RCC 7860 (cell line): ENCODE measurements at regions not wholly inside any gene's neighbourhood (a gene's known extent, or its start where the extent isn't known, plus 50 kb on each side); places are given as distances from the start of the nearest gene placed in this dataset.

Experiments used
- DNase-seq: peaks from one replicate; pipeline ENCODE4 v3.0.0-alpha.2; 2015; ENCODE audit warnings: low spot score
- FAIRE-seq: peaks from 2 replicates; lab custom pipeline; 2012; peaks lifted over from hg19 to GRCh38; lab: Jason Lieb, UNC

- DNase-seq (no peak), FAIRE-seq (no peak)
These were observed 194.6 kb upstream of the SYT4 start for GRCh38 chr18:43471873-43472272.

DNA sequence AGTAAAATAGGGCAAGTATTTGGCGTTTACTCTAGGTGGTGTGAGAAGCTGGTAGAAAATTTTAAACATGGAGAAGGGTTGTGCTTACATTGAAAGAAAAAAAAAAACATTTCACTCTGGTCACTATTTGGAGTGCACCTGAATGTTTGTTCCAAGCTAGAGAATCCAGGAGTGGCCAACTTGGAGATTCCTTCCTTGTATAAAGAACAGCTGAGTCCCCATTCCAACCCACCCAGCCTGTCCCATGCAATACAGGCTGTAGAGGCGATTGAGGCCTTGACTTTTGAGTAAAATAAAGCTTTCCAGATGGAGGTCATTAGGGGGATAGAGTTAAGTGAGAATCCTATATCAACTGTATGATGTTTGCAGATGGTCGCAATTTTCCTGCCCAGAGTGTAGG, 203.8 kb upstream of the SYT4 start:
- DNase-seq (no peak), FAIRE-seq (no peak)

DNA sequence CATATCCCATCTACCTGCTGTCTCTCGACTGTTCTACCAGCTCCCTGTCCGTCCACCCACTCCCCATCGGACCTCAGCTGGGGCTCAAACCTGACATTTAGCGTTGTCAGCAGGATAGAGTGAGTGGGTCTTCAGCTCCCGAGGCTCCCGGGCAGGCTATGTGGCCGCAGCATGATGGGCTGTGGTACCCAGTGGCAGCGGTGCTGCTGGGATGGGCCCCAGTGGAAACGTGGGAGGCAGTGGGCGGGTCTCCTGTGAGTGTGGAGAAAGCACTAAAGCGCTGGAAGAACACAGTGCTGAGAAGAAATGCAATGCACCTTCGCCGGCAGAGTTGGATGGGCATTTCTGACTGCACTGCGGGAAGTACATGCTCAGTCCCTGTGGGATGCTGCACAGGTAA, 204.8 kb upstream of the SYT4 start:
- no peak for DNase-seq
- no peak for FAIRE-seq

DNA sequence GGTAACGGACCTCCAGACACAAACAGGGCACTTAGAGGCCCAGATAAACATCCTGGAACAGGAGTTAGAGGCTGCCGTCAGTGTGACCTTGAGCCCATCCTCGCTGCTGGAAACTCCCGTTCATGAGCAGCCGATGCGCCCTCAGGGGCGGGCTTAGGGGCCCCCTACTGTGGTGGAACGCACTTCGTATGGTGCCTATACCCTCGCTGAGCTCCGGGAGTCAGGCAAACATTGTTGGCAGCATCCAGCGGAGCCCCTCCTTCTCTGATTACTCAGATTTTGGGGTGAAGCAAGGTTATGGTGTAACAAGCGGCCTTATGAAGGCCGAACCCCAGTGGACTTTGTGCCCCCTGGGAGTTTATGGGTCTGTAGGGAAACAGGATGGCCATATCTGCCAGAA, 205.3 kb upstream of the SYT4 start:
- no peak for DNase-seq
- FAIRE-seq, result no peak

DNA sequence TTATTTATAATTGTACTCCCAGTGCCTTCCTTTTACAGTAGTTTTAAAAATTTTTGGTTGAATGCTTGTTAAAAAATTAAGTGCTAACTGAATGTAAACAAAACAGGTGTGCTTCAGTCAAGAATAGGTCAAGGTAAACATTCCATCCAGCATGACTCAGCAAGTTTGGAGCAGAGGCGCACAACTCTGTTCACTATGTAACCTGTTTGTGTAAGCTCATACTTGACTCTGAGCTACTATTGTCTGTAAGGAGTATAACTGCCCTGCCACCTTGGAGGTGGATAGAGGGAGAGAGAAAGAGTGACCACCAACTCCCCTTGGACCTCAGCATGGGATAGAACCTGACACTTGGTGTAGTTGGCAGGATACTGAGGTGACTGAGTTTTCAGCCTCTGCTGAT, 207.4 kb upstream of the SYT4 start:
- FAIRE-seq (no peak), DNase-seq (no peak)

GRCh38 chr18:43485545-43485963, 208.3 kb upstream of the SYT4 start:
- no peak for FAIRE-seq
- DNase-seq, result no peak

GRCh38 chr18:43486462-43486861, 209.2 kb upstream of the SYT4 start:
- FAIRE-seq, result no peak
- DNase-seq, result no peak

- FAIRE-seq (no peak), DNase-seq (no peak)
These were observed 223.8 kb upstream of the SYT4 start for GRCh38 chr18:43501099-43501498.

DNA sequence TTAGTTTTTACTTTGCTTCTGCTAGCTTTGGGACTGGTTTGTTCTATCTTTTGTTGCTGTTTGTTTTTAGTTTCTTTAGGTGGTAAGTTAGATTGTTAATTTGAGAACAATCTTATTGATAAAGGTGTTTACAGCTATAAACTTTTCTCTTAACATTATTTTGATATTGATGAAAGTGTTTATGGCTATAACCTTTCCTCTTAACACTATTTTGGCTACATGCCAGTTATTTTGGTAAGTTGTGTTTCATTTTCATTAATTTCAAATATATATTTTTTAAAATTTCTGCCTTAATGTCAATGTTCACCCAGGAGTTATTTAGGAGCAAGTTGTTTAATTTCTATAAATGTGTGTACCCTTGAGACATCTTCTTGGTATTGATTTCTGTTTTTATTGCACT, 229.6 kb upstream of the SYT4 start:
- FAIRE-seq (no peak), DNase-seq (no peak)

- DNase-seq (no peak), FAIRE-seq (no peak)
These were observed 230.7 kb upstream of the SYT4 start for GRCh38 chr18:43507842-43508481.

- no peak for FAIRE-seq
- no peak for DNase-seq
These were observed 237.5 kb upstream of the SYT4 start for GRCh38 chr18:43514747-43515146.

GRCh38 chr18:43515481-43515880, 238.2 kb upstream of the SYT4 start:
- no peak for FAIRE-seq
- DNase-seq, result no peak

- DNase-seq (no peak), FAIRE-seq (no peak)
These were observed 247.0 kb upstream of the SYT4 start for GRCh38 chr18:43524260-43524659.

DNA sequence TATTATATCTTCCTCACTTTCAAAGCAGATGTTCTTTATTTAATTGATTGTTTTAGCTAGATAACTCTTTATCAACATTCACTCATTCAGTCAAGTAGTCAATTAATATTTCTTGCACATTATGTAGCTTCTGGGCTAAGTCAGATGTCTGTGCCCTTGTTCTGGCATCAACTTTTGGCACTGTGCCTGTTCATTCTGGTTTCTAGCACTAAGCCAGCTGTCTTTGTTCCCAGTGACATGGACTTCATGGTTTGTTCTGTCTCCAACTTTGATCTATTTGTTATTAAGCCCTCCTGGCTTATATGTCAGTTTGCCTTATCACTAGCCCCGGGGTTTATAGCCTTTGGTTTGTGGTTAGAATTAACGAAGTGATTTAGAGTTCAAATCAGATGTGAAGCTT, 247.9 kb upstream of the SYT4 start:
- FAIRE-seq (no peak), DNase-seq (no peak)

GRCh38 chr18:43526426-43527145, 249.3 kb upstream of the SYT4 start:
- DNase-seq, result no peak
- no peak for FAIRE-seq

- DNase-seq (no peak), FAIRE-seq (no peak)
These were observed 254.1 kb upstream of the SYT4 start for GRCh38 chr18:43531438-43531837.

GRCh38 chr18:43533371-43533770, 256.1 kb upstream of the SYT4 start:
- FAIRE-seq (no peak), DNase-seq (no peak)

DNA sequence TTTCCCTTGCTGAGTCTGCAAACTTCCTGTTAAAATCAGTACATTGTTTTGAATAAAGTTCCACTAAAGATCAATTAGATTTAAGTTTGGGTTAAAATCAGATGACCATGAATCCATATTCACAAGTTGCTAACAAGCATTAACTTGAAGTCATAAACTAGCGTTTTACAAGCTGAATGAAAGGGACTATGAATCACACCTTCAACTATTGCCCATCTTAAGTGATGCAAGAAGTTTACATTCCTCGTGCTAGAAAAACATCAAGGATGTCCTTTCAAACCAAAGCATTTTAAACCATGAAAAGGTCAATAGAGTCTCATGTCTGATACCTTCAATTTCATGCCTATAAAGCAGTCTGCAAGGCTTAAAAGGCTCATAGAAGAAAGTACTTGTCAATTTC, 257.2 kb upstream of the SYT4 start:
- no peak for DNase-seq

GRCh38 chr18:43539862-43540261, 262.6 kb upstream of the SYT4 start:
- no peak for FAIRE-seq

More for the DNA sequence above, 257.2 kb upstream of the SYT4 start:
- no peak for FAIRE-seq

GRCh38 chr18:43542016-43542415, 264.7 kb upstream of the SYT4 start:
- DNase-seq, result no peak
- FAIRE-seq, result no peak

More at GRCh38 chr18:43539862-43540261, 262.6 kb upstream of the SYT4 start:
- DNase-seq, result no peak

- FAIRE-seq (no peak), DNase-seq (no peak)
These were observed 265.9 kb upstream of the SYT4 start for GRCh38 chr18:43543236-43543635.

- no peak for FAIRE-seq
These were observed 270.2 kb upstream of the SYT4 start for GRCh38 chr18:43547456-43547855.

DNA sequence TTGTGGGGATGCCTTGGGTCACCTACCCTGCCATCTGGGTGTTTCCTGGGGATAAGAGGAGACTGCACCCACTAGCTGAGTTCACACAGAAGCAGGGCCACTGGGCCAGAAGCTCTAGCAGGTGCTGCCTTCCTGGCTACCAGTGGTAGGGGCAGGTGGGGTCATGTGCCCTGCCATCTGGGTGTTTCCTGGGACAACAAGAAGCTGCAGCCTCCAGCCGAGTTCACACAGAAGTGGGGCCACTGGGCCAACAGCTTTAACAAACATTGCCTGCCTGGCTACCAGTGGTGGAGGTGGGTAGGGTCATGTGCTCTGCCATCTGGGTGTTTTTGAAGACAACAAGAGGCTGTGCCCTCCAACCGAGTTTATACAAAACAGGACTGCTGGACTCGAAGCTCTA, 282.2 kb upstream of the SYT4 start:
- FAIRE-seq, result no peak
- DNase-seq, result no peak

More at GRCh38 chr18:43547456-43547855, 270.2 kb upstream of the SYT4 start:
- DNase-seq, result no peak
